ENCODE measurements at regions not wholly inside any gene's neighbourhood (a gene's known extent, or its start where the extent isn't known, plus 50 kb on each side); places are given as distances from the start of the nearest gene placed in this dataset.

- ChIA-PET POLR2A (interaction anchor here (0.5 to 1.3 kb wide), 4 partner anchors 19 to 1494 kb away, joined by 3 to 5 read pairs (median 4); no protein-coding TSS in a partner anchor), CTCF (ENCODE audit: unreplicated experiment) (no interaction called here)
- Histone ChIP-seq H3K27ac (ENCODE audit: low read depth, low read length, poor library complexity, severe bottlenecking) (no peak overlapping the region), H3K9me2 (ENCODE audit: insufficient read depth, low read length) (no peaks in the 10 kb centered on the region), H4K20me1 (ENCODE audit: insufficient read depth, low read length) (no peaks in the 10 kb centered on the region), H3K4me2 (ENCODE audit: low read length) (no peak overlapping the region), H3K36me3 (ENCODE audit: insufficient read depth, low read length) (no peaks in the 10 kb centered on the region), H3K9me3 (ENCODE audit: low read length) (no peaks in the 10 kb centered on the region), H3K4me1 (ENCODE audit: insufficient read depth, low read length, poor library complexity, severe bottlenecking) (peaks cover 10% of the 10 kb centered on the region), H2AFZ (ENCODE audit: low read length) (no peak overlapping the region), H3K79me2 (ENCODE audit: insufficient read depth, low read depth, low read length) (no peaks in the 10 kb centered on the region), H3K4me3 (ENCODE audit: low read depth, low read length, poor library complexity, severe bottlenecking) (no peak overlapping the region)
- BruUV-seq (replicated peaks), result no TSS peak
- intact Hi-C loops (cut with micrococcal nuclease; ENCODE audit: unreplicated experiment), result no loop called here
- TF ChIP-seq EZH2phosphoT487 (IDR thresholded peaks at IDR 0.05; ENCODE audit: borderline replicate concordance, low read depth, low read length), result no peak
- TF ChIP-seq, protein P1, sequence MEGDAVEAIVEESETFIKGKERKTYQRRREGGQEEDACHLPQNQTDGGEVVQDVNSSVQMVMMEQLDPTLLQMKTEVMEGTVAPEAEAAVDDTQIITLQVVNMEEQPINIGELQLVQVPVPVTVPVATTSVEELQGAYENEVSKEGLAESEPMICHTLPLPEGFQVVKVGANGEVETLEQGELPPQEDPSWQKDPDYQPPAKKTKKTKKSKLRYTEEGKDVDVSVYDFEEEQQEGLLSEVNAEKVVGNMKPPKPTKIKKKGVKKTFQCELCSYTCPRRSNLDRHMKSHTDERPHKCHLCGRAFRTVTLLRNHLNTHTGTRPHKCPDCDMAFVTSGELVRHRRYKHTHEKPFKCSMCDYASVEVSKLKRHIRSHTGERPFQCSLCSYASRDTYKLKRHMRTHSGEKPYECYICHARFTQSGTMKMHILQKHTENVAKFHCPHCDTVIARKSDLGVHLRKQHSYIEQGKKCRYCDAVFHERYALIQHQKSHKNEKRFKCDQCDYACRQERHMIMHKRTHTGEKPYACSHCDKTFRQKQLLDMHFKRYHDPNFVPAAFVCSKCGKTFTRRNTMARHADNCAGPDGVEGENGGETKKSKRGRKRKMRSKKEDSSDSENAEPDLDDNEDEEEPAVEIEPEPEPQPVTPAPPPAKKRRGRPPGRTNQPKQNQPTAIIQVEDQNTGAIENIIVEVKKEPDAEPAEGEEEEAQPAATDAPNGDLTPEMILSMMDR (conservative IDR thresholded peaks at IDR 0.05; ENCODE audit: low read length), result no peak
- DNase-seq (ENCODE audit: low spot score), result no peak
Measured at GRCh38 chr12:67871231-67871630, 118.0 kb upstream of the IFNG-AS1 start.

DNA sequence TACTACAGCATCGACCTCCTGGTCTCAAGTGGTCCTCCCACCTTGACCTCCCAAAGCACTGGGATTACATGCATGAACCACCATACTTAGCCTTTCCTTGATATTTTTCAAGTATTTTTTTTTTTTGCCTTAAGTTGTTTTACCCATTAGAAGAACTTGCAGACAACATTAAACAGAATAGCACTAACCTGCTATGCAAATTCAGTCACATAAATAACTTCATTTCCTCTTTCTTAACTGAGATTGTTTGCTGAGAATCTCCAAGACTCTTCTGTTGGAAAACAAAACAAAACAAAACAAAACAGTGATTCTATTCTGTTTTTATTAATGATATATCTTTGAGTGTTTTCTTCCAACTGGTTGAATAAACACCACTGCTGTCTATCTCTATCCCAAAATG is 115.9 kb upstream of the IFNG-AS1 start:
- H3K4me3 ChIP-seq (ENCODE audit: low read depth, low read length, poor library complexity, severe bottlenecking), result no peak overlapping the region
- H3K36me3 ChIP-seq (ENCODE audit: insufficient read depth, low read length), result no peaks in the 10 kb centered on the region
- peak overlapping the region; percentile 12; the same call in 1 of the 2 replicates for H3K4me2 ChIP-seq (ENCODE audit: low read length)
- BruUV-seq (replicated peaks), result no TSS peak
- ChIA-PET CTCF (ENCODE audit: unreplicated experiment) (no interaction called here), POLR2A (interaction anchor here (0.7 kb wide), 3 partner anchors 13 to 599 kb away, joined by 3 to 4 read pairs (median 4); no protein-coding TSS in a partner anchor)
- H2AFZ ChIP-seq (ENCODE audit: low read length), result peak overlapping the region; percentile 46; the same call in 1 of the 2 replicates
- no peaks in the 10 kb centered on the region for H3K9me3 ChIP-seq (ENCODE audit: low read length)
- H4K20me1 ChIP-seq (ENCODE audit: insufficient read depth, low read length), result no peaks in the 10 kb centered on the region
- no peaks in the 10 kb centered on the region for H3K9me2 ChIP-seq (ENCODE audit: insufficient read depth, low read length)
- DNase-seq (ENCODE audit: low spot score), result no peak
- peaks cover 10% of the 10 kb centered on the region for H3K4me1 ChIP-seq (ENCODE audit: insufficient read depth, low read length, poor library complexity, severe bottlenecking)
- no peak for TF ChIP-seq EZH2phosphoT487 (IDR thresholded peaks at IDR 0.05; ENCODE audit: borderline replicate concordance, low read depth, low read length)
- TF ChIP-seq, protein P1 (conservative IDR thresholded peaks at IDR 0.05; ENCODE audit: low read length), result no peak
- no peaks in the 10 kb centered on the region for H3K79me2 ChIP-seq (ENCODE audit: insufficient read depth, low read depth, low read length)
- H3K27ac ChIP-seq (ENCODE audit: low read depth, low read length, poor library complexity, severe bottlenecking), result no peak overlapping the region
- intact Hi-C loops (cut with micrococcal nuclease; ENCODE audit: unreplicated experiment), result no loop called here

GRCh38 chr12:67876305-67876915 is 112.8 kb upstream of the IFNG-AS1 start:
- ChIA-PET CTCF (ENCODE audit: unreplicated experiment) (no interaction called here), POLR2A (no interaction called here)
- BruUV-seq (replicated peaks), result no TSS peak
- no peaks in the 10 kb centered on the region for H3K9me3 ChIP-seq (ENCODE audit: low read length)
- H2AFZ ChIP-seq (ENCODE audit: low read length), result no peak overlapping the region
- intact Hi-C loops (cut with micrococcal nuclease; ENCODE audit: unreplicated experiment), result no loop called here
- no peaks in the 10 kb centered on the region for H3K36me3 ChIP-seq (ENCODE audit: insufficient read depth, low read length)
- DNase-seq (ENCODE audit: low spot score), result no peak
- H4K20me1 ChIP-seq (ENCODE audit: insufficient read depth, low read length), result no peaks in the 10 kb centered on the region
- peaks cover 10% of the 10 kb centered on the region for H3K4me1 ChIP-seq (ENCODE audit: insufficient read depth, low read length, poor library complexity, severe bottlenecking)
- no peaks in the 10 kb centered on the region for H3K79me2 ChIP-seq (ENCODE audit: insufficient read depth, low read depth, low read length)
- H3K4me2 ChIP-seq (ENCODE audit: low read length), result no peak overlapping the region
- no peak overlapping the region for H3K27ac ChIP-seq (ENCODE audit: low read depth, low read length, poor library complexity, severe bottlenecking)
- no peak overlapping the region for H3K4me3 ChIP-seq (ENCODE audit: low read depth, low read length, poor library complexity, severe bottlenecking)
- TF ChIP-seq, protein P1 (conservative IDR thresholded peaks at IDR 0.05; ENCODE audit: low read length), result no peak
- no peak for TF ChIP-seq EZH2phosphoT487 (IDR thresholded peaks at IDR 0.05; ENCODE audit: borderline replicate concordance, low read depth, low read length)
- H3K9me2 ChIP-seq (ENCODE audit: insufficient read depth, low read length), result no peaks in the 10 kb centered on the region
